B cell (primary cell): ENCODE measurements at regions not wholly inside any gene's neighbourhood (a gene's known extent, or its start where the extent isn't known, plus 50 kb on each side); places are given as distances from the start of the nearest gene placed in this dataset.

ENCODE experiments used
- ATAC-seq: fragments of 200-7000 bp; cut with Tn5 transposase; one replicate; pipeline ENCODE4 v1.10.0; 2021; ENCODE audit warnings: low read depth, mild to moderate bottlenecking, moderate number of reproducible peaks, moderate library complexity
- CTCF ChIA-PET: fragments of 350-600 bp; sonication (Branson Sonifier 250); formaldehyde crosslinking; loops from one replicate; lab custom pipeline; 2021; ENCODE audit warnings: antibody characterized with exemption, inconsistent platforms; lab: Charles Lee
- POLR2A ChIA-PET: fragments of 350-600 bp; sonication (Branson Sonifier 250); formaldehyde crosslinking; loops from one replicate; lab custom pipeline; 2021; ENCODE audit warnings: antibody characterized with exemption; lab: Charles Lee
- DNase-seq: peaks from one replicate; pipeline ENCODE4 v3.0.0; 2013
- H2AFZ ChIP-seq: 2 replicates; pipeline ENCODE4 v1.6.1; 2012; ENCODE audit warnings: mild to moderate bottlenecking, low read depth, low read length; ENCODE audit not compliant: insufficient read depth, poor library complexity, severe bottlenecking
- H3K27ac ChIP-seq, 2 donors: 1 replicate in 1 of 2; 2 replicates in 1 of 2; pipeline ENCODE4 v1.5.1; 2012 to 2013; ENCODE audit warnings: low read length in 2 of 2, mild to moderate bottlenecking in 2 of 2, moderate library complexity in 1 of 2
- H3K27me3 ChIP-seq, 4 experiments: fragments of 200-600 bp in 1 of 4; sonication (generic) in 1 of 4; replicated peaks in 1 of 4; 1 replicate in 2 of 4; 2 replicates in 2 of 4; pipeline versions ENCODE4 v1.6.1 to v1.7.0; 2013 to 2016; ENCODE audit warnings: low read length in 3 of 4, mild to moderate bottlenecking in 2 of 4, mixed read lengths in 1 of 4, moderate library complexity in 1 of 4; ENCODE audit not compliant: insufficient read depth in 4 of 4, control insufficient read depth in 3 of 4; ENCODE audit errors: control extremely low read depth in 1 of 4
- H3K36me3 ChIP-seq, 2 experiments: replicated peaks in 1 of 2; 1 replicate in 1 of 2; 2 replicates in 1 of 2; pipeline versions ENCODE4 v1.6.1 to v1.7.1; 2013; ENCODE audit warnings: low read length in 1 of 2; ENCODE audit not compliant: insufficient read depth in 2 of 2, control insufficient read depth in 1 of 2; ENCODE audit errors: control extremely low read depth in 1 of 2, extremely low read depth in 1 of 2
- H3K4me1 ChIP-seq, 2 donors: fragments of 200-600 bp in 1 of 2; sonication (generic) in 1 of 2; 1 replicate in 1 of 2; 2 replicates in 1 of 2; pipeline versions ENCODE4 v1.5.1 to v1.6.1; 2013 to 2017; ENCODE audit warnings: low read length in 2 of 2; ENCODE audit not compliant: control insufficient read depth in 2 of 2, insufficient read depth in 2 of 2
- H3K4me2 ChIP-seq: replicated peaks from 2 replicates; pipeline ENCODE3; 2012; ENCODE audit warnings: mild to moderate bottlenecking, low read depth, low read length; ENCODE audit not compliant: poor library complexity, severe bottlenecking
- H3K4me3 ChIP-seq, 5 experiments: fragments of 200-600 bp in 1 of 5; sonication (generic) in 1 of 5; 1 replicate in 3 of 5; 2 replicates in 2 of 5; pipeline versions ENCODE4 v1.5.1 to v1.7.0; 2011 to 2016; ENCODE audit warnings: low read length in 4 of 5, mild to moderate bottlenecking in 4 of 5, low read depth in 2 of 5, control low read depth in 1 of 5, moderate library complexity in 1 of 5; ENCODE audit not compliant: insufficient read depth in 1 of 5; ENCODE audit errors: control extremely low read depth in 1 of 5, extremely low read depth in 1 of 5
- H3K79me2 ChIP-seq: fragments of 200-600 bp; sonication (generic); one replicate; pipeline ENCODE4 v1.6.0; 2016; ENCODE audit warnings: low read length; ENCODE audit not compliant: control insufficient read depth, insufficient read depth
- H3K9ac ChIP-seq: fragments of 200-600 bp; sonication (generic); 2 replicates; pipeline ENCODE4 v1.6.1; 2017; ENCODE audit warnings: mild to moderate bottlenecking, low read length, moderate library complexity
- H3K9me3 ChIP-seq, 3 donors: one replicate each; pipeline versions ENCODE4 v1.6.1 to v1.7.1; 2013; ENCODE audit warnings: low read length in 2 of 3; ENCODE audit not compliant: control insufficient read depth in 2 of 3, insufficient read depth in 1 of 3; ENCODE audit errors: control extremely low read depth in 1 of 3
- H4K20me1 ChIP-seq: 2 replicates; pipeline ENCODE4 v1.6.0; 2012; ENCODE audit warnings: mild to moderate bottlenecking, low read length; ENCODE audit not compliant: insufficient read depth, control insufficient read depth, poor library complexity, severe bottlenecking
- H3K27ac Mint-ChIP-seq: one replicate; pipeline ENCODE4 v1.8.0; 2021; ENCODE audit warnings: mixed read lengths
- H3K27me3 Mint-ChIP-seq: one replicate; pipeline ENCODE4 v1.8.0; 2021; ENCODE audit warnings: mixed read lengths
- H3K4me1 Mint-ChIP-seq: one replicate; pipeline ENCODE4 v1.8.0; 2021; ENCODE audit warnings: mixed read lengths
- H3K4me3 Mint-ChIP-seq: one replicate; pipeline ENCODE4 v1.8.0; 2021; ENCODE audit warnings: mixed read lengths
- H3K9me3 Mint-ChIP-seq: one replicate; pipeline ENCODE4 v1.8.0; 2022; ENCODE audit warnings: mixed read lengths; ENCODE audit not compliant: insufficient read depth
- EZH2 ChIP-seq: IDR thresholded peaks from 2 replicates; pipeline ENCODE4 v1.6.1; 2012; ENCODE audit warnings: borderline replicate concordance, low read depth, mild to moderate bottlenecking, moderate library complexity, low read length; ENCODE audit not compliant: insufficient read depth, poor library complexity, severe bottlenecking
- WGBS: methylation state at CpG from one replicate; pipeline ENCODE4 v1.1.5; 2013; ENCODE audit warnings: missing lambda C conversion rate; ENCODE audit not compliant: insufficient coverage; 5-methylcytosine and 5-hydroxymethylcytosine counted together
- intact Hi-C: fragments of 100-400 bp; cut with micrococcal nuclease; formaldehyde crosslinking; loops from one replicate; pipeline ENCODE4 v1.10.0; 2022
- TF ChIP-seq, protein P1 (sequence below): fragments of 200-600 bp; IDR thresholded peaks from one replicate; pipeline ENCODE4 v1.8.0; 2022; ENCODE audit warnings: antibody characterized with exemption, mild to moderate bottlenecking

DNA sequence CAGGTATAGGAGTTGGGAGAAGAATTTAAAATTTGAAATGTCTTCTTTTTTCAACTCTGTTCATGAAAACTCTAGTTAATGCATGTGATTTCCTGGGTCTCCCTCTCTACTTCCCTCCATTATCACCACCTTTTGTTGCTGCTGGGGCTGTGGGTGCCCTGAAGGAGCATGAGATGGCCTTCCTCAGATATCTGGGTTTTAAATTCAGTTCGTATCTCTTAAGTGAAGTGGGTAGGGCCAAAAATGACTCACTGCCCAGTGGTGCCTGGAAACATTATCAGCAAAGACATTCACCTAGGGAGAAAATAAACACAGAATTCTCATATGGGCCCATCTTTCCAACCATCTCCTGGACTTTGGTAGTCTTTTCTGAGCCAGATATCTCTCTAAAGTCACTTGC, 234.9 kb upstream of the PLEKHG7 start:
- TF ChIP-seq EZH2: no peak
- TF ChIP-seq, protein P1, sequence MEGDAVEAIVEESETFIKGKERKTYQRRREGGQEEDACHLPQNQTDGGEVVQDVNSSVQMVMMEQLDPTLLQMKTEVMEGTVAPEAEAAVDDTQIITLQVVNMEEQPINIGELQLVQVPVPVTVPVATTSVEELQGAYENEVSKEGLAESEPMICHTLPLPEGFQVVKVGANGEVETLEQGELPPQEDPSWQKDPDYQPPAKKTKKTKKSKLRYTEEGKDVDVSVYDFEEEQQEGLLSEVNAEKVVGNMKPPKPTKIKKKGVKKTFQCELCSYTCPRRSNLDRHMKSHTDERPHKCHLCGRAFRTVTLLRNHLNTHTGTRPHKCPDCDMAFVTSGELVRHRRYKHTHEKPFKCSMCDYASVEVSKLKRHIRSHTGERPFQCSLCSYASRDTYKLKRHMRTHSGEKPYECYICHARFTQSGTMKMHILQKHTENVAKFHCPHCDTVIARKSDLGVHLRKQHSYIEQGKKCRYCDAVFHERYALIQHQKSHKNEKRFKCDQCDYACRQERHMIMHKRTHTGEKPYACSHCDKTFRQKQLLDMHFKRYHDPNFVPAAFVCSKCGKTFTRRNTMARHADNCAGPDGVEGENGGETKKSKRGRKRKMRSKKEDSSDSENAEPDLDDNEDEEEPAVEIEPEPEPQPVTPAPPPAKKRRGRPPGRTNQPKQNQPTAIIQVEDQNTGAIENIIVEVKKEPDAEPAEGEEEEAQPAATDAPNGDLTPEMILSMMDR: no peak
- H3K9ac ChIP-seq: peak overlapping the region; percentile 81
- ChIA-PET POLR2A (interaction anchor here (1.0 kb wide), 1 partner anchor 322 kb away, joined by 4 read pairs; the partner anchor contains the start of gene BTG1), CTCF (no interaction called here)
- Mint-ChIP-seq H3K4me3 (peak overlapping the region; percentile 94), H3K9me3 (no peaks in the 10 kb centered on the region), H3K4me1 (peaks cover 82% of the 10 kb centered on the region), H3K27ac (peak overlapping the region; percentile 95), H3K27me3 (no peaks in the 10 kb centered on the region)
- intact Hi-C loops: loop anchor here (1.0 to 5.0 kb wide), 2 partner anchors 36 to 126 kb away; no protein-coding TSS in a partner anchor
- H3K9me3 ChIP-seq: no peaks in the 10 kb centered on the region
- peak overlapping the region; percentile 6 for H2AFZ ChIP-seq
- peaks cover 65% of the 10 kb centered on the region for H3K79me2 ChIP-seq
- peaks cover 80 to 85% of the 10 kb centered on the region in 2 donors for H3K4me1 ChIP-seq
- peak overlapping the region; percentile 85 to 93 for H3K27ac ChIP-seq
- no CpG with 5 or more reads among the region's 1 CpG for WGBS
- H3K4me2 ChIP-seq: peak overlapping the region; percentile 75
- DNase-seq: peak; percentile 44
- ATAC-seq: peak; percentile 15
- peak overlapping the region; percentile 61 to 93 (median 68) for H3K4me3 ChIP-seq
- H3K27me3 ChIP-seq: no peaks in the 10 kb centered on the region
- no peaks in the 10 kb centered on the region for H4K20me1 ChIP-seq
- peaks cover 0 to 10% of the 10 kb centered on the region in 2 experiments for H3K36me3 ChIP-seq
